Activated T-cell treated with anti-CD3 and anti-CD28 coated beads, Interleukin-2, amount 50 U/mL, for 72 hours (primary cell): ENCODE measurements at regions not wholly inside any gene's neighbourhood (a gene's known extent, or its start where the extent isn't known, plus 50 kb on each side); places are given as distances from the start of the nearest gene placed in this dataset.

Experiments used
- ATAC-seq, 2 donors: fragments of 150-1000 bp; cut with Tn5 transposase; replicated peaks in 1 of 2; 2 replicates each; pipeline ENCODE4 v1.10.0; 2021; ENCODE audit warnings: moderate library complexity in 2 of 2, mild to moderate bottlenecking in 1 of 2
- DNase-seq, 2 donors: peaks; one replicate each; pipeline ENCODE4 v3.0.0; 2021 to 2022; ENCODE audit warnings: mixed read lengths in 1 of 2
- H3K27ac Mint-ChIP-seq: one replicate; pipeline ENCODE4 v1.8.0; 2022; ENCODE audit warnings: mild to moderate bottlenecking, moderate library complexity, mixed read lengths
- H3K27me3 Mint-ChIP-seq: one replicate; pipeline ENCODE4 v1.8.0; 2022; ENCODE audit warnings: low read depth, mixed read lengths
- H3K36me3 Mint-ChIP-seq, 2 donors: one replicate each; pipeline ENCODE4 v1.8.0; 2022; ENCODE audit warnings: mixed read lengths in 2 of 2, mild to moderate bottlenecking in 1 of 2; ENCODE audit not compliant: insufficient read depth in 2 of 2
- H3K4me1 Mint-ChIP-seq: one replicate; pipeline ENCODE4 v1.8.0; 2022; ENCODE audit warnings: low read depth, mixed read lengths
- H3K4me3 Mint-ChIP-seq, 2 donors: one replicate each; pipeline ENCODE4 v1.8.0; 2022; ENCODE audit warnings: mild to moderate bottlenecking in 2 of 2, mixed read lengths in 2 of 2, moderate library complexity in 2 of 2
- H3K9me3 Mint-ChIP-seq, 2 donors: one replicate each; pipeline ENCODE4 v1.8.0; 2022; ENCODE audit warnings: mixed read lengths in 2 of 2

- no peaks in the 10 kb centered on the region for H3K27me3 Mint-ChIP-seq
- H3K4me1 Mint-ChIP-seq: no peaks in the 10 kb centered on the region
- DNase-seq (no peak), ATAC-seq (no peak)
- no peaks in the 10 kb centered on the region for H3K36me3 Mint-ChIP-seq
- no peak overlapping the region for H3K27ac Mint-ChIP-seq
- peaks cover 2 to 4% of the 10 kb centered on the region in 2 donors for H3K9me3 Mint-ChIP-seq
- no peak overlapping the region for H3K4me3 Mint-ChIP-seq
Measured at GRCh38 chr17:71127416-71127815, 958.1 kb downstream of the KCNJ2 start.

GRCh38 chr17:71142333-71142732 lies 973.0 kb downstream of the KCNJ2 start:
- peaks cover 1 to 2% of the 10 kb centered on the region in 2 donors for H3K9me3 Mint-ChIP-seq
- DNase-seq (no peak), ATAC-seq (no peak)
- H3K4me1 Mint-ChIP-seq: no peaks in the 10 kb centered on the region
- no peak overlapping the region for H3K27ac Mint-ChIP-seq
- no peaks in the 10 kb centered on the region for H3K27me3 Mint-ChIP-seq
- peaks cover 0 to under 1% of the 10 kb centered on the region in 2 donors for H3K36me3 Mint-ChIP-seq
- H3K4me3 Mint-ChIP-seq: no peak overlapping the region

- H3K27me3 Mint-ChIP-seq: no peaks in the 10 kb centered on the region
- no peak for ATAC-seq
- no peak overlapping the region for H3K27ac Mint-ChIP-seq
- H3K4me3 Mint-ChIP-seq: no peak overlapping the region
- H3K9me3 Mint-ChIP-seq: peaks cover 0 to 3% of the 10 kb centered on the region in 2 donors
- H3K4me1 Mint-ChIP-seq: no peaks in the 10 kb centered on the region
- no peak for DNase-seq
- H3K36me3 Mint-ChIP-seq: peaks cover 0 to 2% of the 10 kb centered on the region in 2 donors
Measured at GRCh38 chr17:71145486-71145885, 975.3 kb upstream of the SOX9 start.

GRCh38 chr17:71147906-71148305 lies 972.9 kb upstream of the SOX9 start:
- ATAC-seq: no peak
- Mint-ChIP-seq H3K36me3 (peaks cover 0 to 2% of the 10 kb centered on the region in 2 donors), H3K27ac (no peak overlapping the region), H3K27me3 (no peaks in the 10 kb centered on the region), H3K4me3 (no peak overlapping the region), H3K9me3 (peaks cover 0 to 3% of the 10 kb centered on the region in 2 donors), H3K4me1 (no peaks in the 10 kb centered on the region)
- DNase-seq: no peak

- H3K27me3 Mint-ChIP-seq: no peaks in the 10 kb centered on the region
- no peak for DNase-seq
- H3K27ac Mint-ChIP-seq: no peak overlapping the region
- no peak overlapping the region for H3K4me3 Mint-ChIP-seq
- ATAC-seq: no peak
- peaks cover 0 to 2% of the 10 kb centered on the region in 2 donors for H3K36me3 Mint-ChIP-seq
- H3K4me1 Mint-ChIP-seq: no peaks in the 10 kb centered on the region
- peaks cover 0 to 8% of the 10 kb centered on the region in 2 donors for H3K9me3 Mint-ChIP-seq
Measured at GRCh38 chr17:71149607-71150006, 971.2 kb upstream of the SOX9 start.

GRCh38 chr17:71157297-71157696 lies 963.5 kb upstream of the SOX9 start:
- Mint-ChIP-seq H3K9me3 (peaks cover 0 to 8% of the 10 kb centered on the region in 2 donors), H3K27me3 (no peaks in the 10 kb centered on the region), H3K4me3 (no peak overlapping the region), H3K27ac (no peak overlapping the region), H3K36me3 (no peaks in the 10 kb centered on the region), H3K4me1 (no peaks in the 10 kb centered on the region)
- ATAC-seq (no peak), DNase-seq (no peak)

GRCh38 chr17:71158437-71158836 lies 962.4 kb upstream of the SOX9 start:
- Mint-ChIP-seq H3K27me3 (no peaks in the 10 kb centered on the region), H3K36me3 (no peaks in the 10 kb centered on the region), H3K27ac (no peak overlapping the region), H3K4me3 (no peak overlapping the region), H3K4me1 (no peaks in the 10 kb centered on the region), H3K9me3 (peaks cover 0 to 6% of the 10 kb centered on the region in 2 donors)
- DNase-seq (no peak), ATAC-seq (no peak)

- H3K27ac Mint-ChIP-seq: no peak overlapping the region
- H3K4me1 Mint-ChIP-seq: no peaks in the 10 kb centered on the region
- H3K36me3 Mint-ChIP-seq: no peaks in the 10 kb centered on the region
- peaks cover 0 to 4% of the 10 kb centered on the region in 2 donors for H3K9me3 Mint-ChIP-seq
- DNase-seq (no peak), ATAC-seq (no peak)
- no peak overlapping the region for H3K4me3 Mint-ChIP-seq
- H3K27me3 Mint-ChIP-seq: no peaks in the 10 kb centered on the region
Measured at GRCh38 chr17:71163121-71163812, 957.6 kb upstream of the SOX9 start.

GRCh38 chr17:71163813-71164122 lies 957.1 kb upstream of the SOX9 start:
- H3K4me1 Mint-ChIP-seq: no peaks in the 10 kb centered on the region
- H3K9me3 Mint-ChIP-seq: peaks cover 0 to 4% of the 10 kb centered on the region in 2 donors

GRCh38 chr17:71164561-71164960 lies 956.3 kb upstream of the SOX9 start:
- Mint-ChIP-seq H3K9me3 (peaks cover 0 to 4% of the 10 kb centered on the region in 2 donors), H3K27ac (no peak overlapping the region), H3K4me3 (no peak overlapping the region), H3K4me1 (no peaks in the 10 kb centered on the region), H3K27me3 (no peaks in the 10 kb centered on the region), H3K36me3 (no peaks in the 10 kb centered on the region)
- DNase-seq: no peak
- ATAC-seq: no peak

More at GRCh38 chr17:71163813-71164122, 957.1 kb upstream of the SOX9 start:
- Mint-ChIP-seq H3K36me3 (no peaks in the 10 kb centered on the region), H3K27me3 (no peaks in the 10 kb centered on the region), H3K4me3 (no peak overlapping the region), H3K27ac (no peak overlapping the region)
- DNase-seq (no peak), ATAC-seq (no peak)

- H3K4me3 Mint-ChIP-seq: no peak overlapping the region
Measured at GRCh38 chr17:71166311-71166710, 954.5 kb upstream of the SOX9 start.

GRCh38 chr17:71168053-71168741 lies 952.6 kb upstream of the SOX9 start:
- Mint-ChIP-seq H3K27me3 (no peaks in the 10 kb centered on the region), H3K4me1 (no peaks in the 10 kb centered on the region), H3K9me3 (peaks cover 2 to 5% of the 10 kb centered on the region in 2 donors), H3K4me3 (no peak overlapping the region), H3K36me3 (no peaks in the 10 kb centered on the region), H3K27ac (no peak overlapping the region)
- ATAC-seq: no peak
- no peak for DNase-seq

More at GRCh38 chr17:71166311-71166710, 954.5 kb upstream of the SOX9 start:
- DNase-seq: no peak
- Mint-ChIP-seq H3K9me3 (peaks cover 0 to 2% of the 10 kb centered on the region in 2 donors), H3K27me3 (no peaks in the 10 kb centered on the region), H3K4me1 (no peaks in the 10 kb centered on the region), H3K36me3 (no peaks in the 10 kb centered on the region), H3K27ac (no peak overlapping the region)
- ATAC-seq: no peak

GRCh38 chr17:71170070-71170469 lies 950.8 kb upstream of the SOX9 start:
- Mint-ChIP-seq H3K36me3 (no peaks in the 10 kb centered on the region), H3K4me1 (no peaks in the 10 kb centered on the region), H3K27me3 (no peaks in the 10 kb centered on the region), H3K9me3 (peaks cover 2 to 5% of the 10 kb centered on the region in 2 donors), H3K27ac (no peak overlapping the region), H3K4me3 (no peak overlapping the region)
- ATAC-seq: no peak
- no peak for DNase-seq

GRCh38 chr17:71171270-71171669 lies 949.5 kb upstream of the SOX9 start:
- H3K36me3 Mint-ChIP-seq: no peaks in the 10 kb centered on the region
- H3K27ac Mint-ChIP-seq: no peak overlapping the region
- no peaks in the 10 kb centered on the region for H3K27me3 Mint-ChIP-seq
- ATAC-seq: no peak
- H3K4me3 Mint-ChIP-seq: no peak overlapping the region
- no peaks in the 10 kb centered on the region for H3K4me1 Mint-ChIP-seq
- peaks cover 4 to 5% of the 10 kb centered on the region in 2 donors for H3K9me3 Mint-ChIP-seq
- DNase-seq: no peak
